Endothelial cell (in vitro differentiated cells): ENCODE measurements at regions not wholly inside any gene's neighbourhood (a gene's known extent, or its start where the extent isn't known, plus 50 kb on each side); places are given as distances from the start of the nearest gene placed in this dataset.

ENCODE experiments used
- DNase-seq: peaks from one replicate; pipeline ENCODE4 v3.0.0; 2021; ENCODE audit warnings: low spot score
- H3K27ac Mint-ChIP-seq: one replicate; pipeline ENCODE4 v1.8.0; 2021; ENCODE audit warnings: mixed read lengths, inconsistent platforms; ENCODE audit not compliant: unreplicated experiment
- H3K27me3 Mint-ChIP-seq: one replicate; pipeline ENCODE4 v1.8.0; 2021; ENCODE audit warnings: mild to moderate bottlenecking, moderate library complexity, mixed read lengths, inconsistent platforms; ENCODE audit not compliant: unreplicated experiment
- H3K36me3 Mint-ChIP-seq: one replicate; pipeline ENCODE4 v1.8.0; 2021; ENCODE audit warnings: mild to moderate bottlenecking, low read depth, mixed read lengths, inconsistent platforms; ENCODE audit not compliant: unreplicated experiment
- H3K4me1 Mint-ChIP-seq: one replicate; pipeline ENCODE4 v1.8.0; 2021; ENCODE audit warnings: mild to moderate bottlenecking, mixed read lengths, inconsistent platforms; ENCODE audit not compliant: unreplicated experiment
- H3K4me3 Mint-ChIP-seq: one replicate; pipeline ENCODE4 v1.8.0; 2021; ENCODE audit warnings: mild to moderate bottlenecking, mixed read lengths, inconsistent platforms; ENCODE audit not compliant: unreplicated experiment
- H3K9me3 Mint-ChIP-seq: one replicate; pipeline ENCODE4 v1.8.0; 2021; ENCODE audit warnings: mixed read lengths, inconsistent platforms; ENCODE audit not compliant: unreplicated experiment
- TF ChIP-seq, protein P1 (sequence below): fragments of 200-600 bp; sonication (generic); IDR thresholded peaks from one replicate; pipeline ENCODE4 v1.5.0; 2021; ENCODE audit warnings: antibody characterized with exemption; ENCODE audit not compliant: unreplicated experiment

DNA sequence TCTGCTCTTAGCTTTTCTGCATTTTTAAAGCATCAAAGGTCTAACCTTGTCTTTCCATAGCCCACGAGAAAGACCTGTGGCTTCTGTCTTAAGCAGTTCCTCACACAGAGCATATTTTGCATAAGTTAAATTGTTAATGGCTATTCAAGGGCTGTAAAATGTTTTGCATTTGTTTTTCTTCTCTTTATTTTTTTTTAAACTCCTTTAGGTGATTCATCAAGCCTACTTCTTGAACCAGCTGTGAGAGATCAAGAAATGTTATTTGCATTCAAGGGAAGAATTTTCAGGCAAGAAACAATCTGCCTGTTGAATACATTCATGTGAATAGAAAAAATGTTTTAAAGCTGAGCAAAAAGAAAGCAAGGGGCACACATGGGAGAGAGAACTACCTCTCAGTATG, 423.8 kb upstream of the FRG1 start:
- DNase-seq = no peak
- H3K4me3 Mint-ChIP-seq = no peak overlapping the region
- peaks cover 3% of the 10 kb centered on the region for H3K27me3 Mint-ChIP-seq
- no peak overlapping the region for H3K27ac Mint-ChIP-seq
- H3K9me3 Mint-ChIP-seq = peaks cover 4% of the 10 kb centered on the region
- H3K4me1 Mint-ChIP-seq = no peaks in the 10 kb centered on the region
- H3K36me3 Mint-ChIP-seq = no peaks in the 10 kb centered on the region
- TF ChIP-seq, protein P1, sequence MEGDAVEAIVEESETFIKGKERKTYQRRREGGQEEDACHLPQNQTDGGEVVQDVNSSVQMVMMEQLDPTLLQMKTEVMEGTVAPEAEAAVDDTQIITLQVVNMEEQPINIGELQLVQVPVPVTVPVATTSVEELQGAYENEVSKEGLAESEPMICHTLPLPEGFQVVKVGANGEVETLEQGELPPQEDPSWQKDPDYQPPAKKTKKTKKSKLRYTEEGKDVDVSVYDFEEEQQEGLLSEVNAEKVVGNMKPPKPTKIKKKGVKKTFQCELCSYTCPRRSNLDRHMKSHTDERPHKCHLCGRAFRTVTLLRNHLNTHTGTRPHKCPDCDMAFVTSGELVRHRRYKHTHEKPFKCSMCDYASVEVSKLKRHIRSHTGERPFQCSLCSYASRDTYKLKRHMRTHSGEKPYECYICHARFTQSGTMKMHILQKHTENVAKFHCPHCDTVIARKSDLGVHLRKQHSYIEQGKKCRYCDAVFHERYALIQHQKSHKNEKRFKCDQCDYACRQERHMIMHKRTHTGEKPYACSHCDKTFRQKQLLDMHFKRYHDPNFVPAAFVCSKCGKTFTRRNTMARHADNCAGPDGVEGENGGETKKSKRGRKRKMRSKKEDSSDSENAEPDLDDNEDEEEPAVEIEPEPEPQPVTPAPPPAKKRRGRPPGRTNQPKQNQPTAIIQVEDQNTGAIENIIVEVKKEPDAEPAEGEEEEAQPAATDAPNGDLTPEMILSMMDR = no peak

DNA sequence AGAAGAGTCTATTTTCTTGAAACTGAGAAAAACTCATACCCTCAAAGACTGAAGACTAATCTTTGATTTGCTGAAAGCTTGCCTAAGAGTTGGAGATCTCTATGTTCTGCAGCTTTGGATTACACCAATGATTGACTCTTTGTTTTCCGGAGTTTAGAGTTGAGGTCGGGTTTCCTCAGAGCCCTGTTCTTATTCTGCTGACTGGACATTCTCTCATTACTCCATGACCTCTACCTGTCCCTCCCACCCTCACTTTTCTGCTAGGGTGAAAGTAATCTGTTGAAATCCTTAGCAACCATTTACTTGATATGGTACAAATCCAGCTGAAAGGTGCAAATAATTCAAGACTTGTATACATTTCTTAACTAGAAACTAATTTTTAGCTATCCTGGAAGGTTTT, 421.5 kb upstream of the FRG1 start:
- Mint-ChIP-seq H3K36me3 (peaks cover under 1% of the 10 kb centered on the region), H3K27ac (no peak overlapping the region), H3K4me3 (no peak overlapping the region), H3K9me3 (peaks cover 3% of the 10 kb centered on the region), H3K27me3 (peaks cover 3% of the 10 kb centered on the region), H3K4me1 (no peaks in the 10 kb centered on the region)
- no peak for DNase-seq
- TF ChIP-seq, protein P1 = no peak

DNA sequence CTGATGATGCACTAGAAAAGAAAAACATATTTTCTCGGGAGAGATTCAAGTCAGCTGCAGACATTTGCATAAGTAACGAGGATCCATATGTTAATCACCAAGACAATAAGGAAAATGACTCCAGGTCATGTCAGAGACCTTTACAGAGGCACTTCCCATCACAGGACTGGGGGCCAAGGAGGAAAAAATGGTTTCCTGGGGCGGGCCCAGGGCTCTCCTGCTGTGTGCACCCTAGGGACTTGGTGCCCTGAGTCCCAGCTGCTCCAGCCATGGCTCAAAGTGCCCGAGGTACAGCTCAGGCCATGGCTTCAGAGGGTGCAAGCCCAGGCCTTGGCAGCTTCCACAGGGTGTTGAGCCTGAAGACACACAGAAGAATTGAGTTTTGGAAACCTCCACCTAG, 415.4 kb upstream of the FRG1 start:
- peaks cover 11% of the 10 kb centered on the region for H3K36me3 Mint-ChIP-seq
- DNase-seq = no peak
- no peak overlapping the region for H3K27ac Mint-ChIP-seq
- peaks cover 19% of the 10 kb centered on the region for H3K9me3 Mint-ChIP-seq
- no peaks in the 10 kb centered on the region for H3K4me1 Mint-ChIP-seq
- no peaks in the 10 kb centered on the region for H3K27me3 Mint-ChIP-seq
- H3K4me3 Mint-ChIP-seq = no peak overlapping the region
- TF ChIP-seq, protein P1 = no peak

DNA sequence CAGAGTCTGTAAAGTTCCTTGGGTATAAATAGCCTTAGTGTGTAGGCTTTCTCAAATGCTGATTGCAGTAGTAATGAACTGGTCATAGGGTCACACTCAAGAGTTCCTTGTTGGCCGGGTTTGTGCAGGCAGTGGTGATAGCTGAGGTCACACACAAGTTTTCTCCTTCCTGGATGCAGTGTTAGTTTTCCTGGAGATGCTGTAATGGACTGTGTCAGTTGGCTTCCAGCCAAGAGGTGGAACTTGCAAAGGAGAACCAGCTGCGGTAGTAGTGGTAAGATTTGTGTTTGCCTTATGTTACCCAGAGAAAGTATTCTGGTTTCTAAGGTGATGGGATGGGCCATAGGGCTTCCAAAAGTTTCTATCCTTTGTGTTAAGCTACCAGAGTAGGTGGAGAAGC, 409.8 kb upstream of the FRG1 start:
- Mint-ChIP-seq H3K4me3 (no peak overlapping the region), H3K4me1 (no peaks in the 10 kb centered on the region), H3K9me3 (peaks cover 5% of the 10 kb centered on the region), H3K27me3 (no peaks in the 10 kb centered on the region), H3K27ac (no peak overlapping the region), H3K36me3 (no peaks in the 10 kb centered on the region)
- TF ChIP-seq, protein P1 = no peak
- DNase-seq = no peak

DNA sequence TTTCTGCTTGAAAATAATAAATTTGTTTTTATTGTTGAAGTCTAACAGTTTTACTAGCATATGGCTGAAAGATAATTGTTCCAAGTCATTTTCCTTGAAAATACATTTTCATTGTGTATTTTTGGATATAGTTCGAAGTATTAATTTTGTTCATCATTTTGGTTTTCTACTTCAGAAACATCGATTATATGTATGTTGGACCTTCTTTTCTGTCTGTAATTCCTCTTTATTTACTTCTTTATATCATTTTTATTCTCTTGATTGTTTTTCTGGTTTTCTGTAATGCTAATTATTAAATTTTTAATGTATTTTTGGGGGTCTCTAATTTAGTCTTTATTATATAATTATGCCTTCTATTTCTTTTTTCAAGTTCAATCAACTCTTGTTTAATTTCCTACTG, 407.1 kb upstream of the FRG1 start:
- peaks cover 5% of the 10 kb centered on the region for H3K9me3 Mint-ChIP-seq
- no peak overlapping the region for H3K27ac Mint-ChIP-seq
- TF ChIP-seq, protein P1 = no peak
- H3K4me1 Mint-ChIP-seq = no peaks in the 10 kb centered on the region
- H3K4me3 Mint-ChIP-seq = no peak overlapping the region
- H3K36me3 Mint-ChIP-seq = no peaks in the 10 kb centered on the region
- DNase-seq = no peak
- no peaks in the 10 kb centered on the region for H3K27me3 Mint-ChIP-seq
